SK-N-SH (cell line): ENCODE measurements at regions not wholly inside any gene's neighbourhood (a gene's known extent, or its start where the extent isn't known, plus 50 kb on each side); places are given as distances from the start of the nearest gene placed in this dataset.

Source experiments
- CTCF ChIP-seq: fragments of 200-600 bp; sonication (generic); IDR thresholded peaks from 2 replicates; pipeline ENCODE4 v1.6.1; 2017; ENCODE audit warnings: antibody characterized with exemption, mild to moderate bottlenecking, moderate library complexity
- EP300 ChIP-seq, 2 experiments: IDR thresholded peaks; 2 replicates each; pipeline versions ENCODE4 v1.4.0 to v1.6.1; 2012; ENCODE audit warnings: borderline replicate concordance in 1 of 2, low read depth in 1 of 2, low read length in 1 of 2
- TAF1 ChIP-seq: IDR thresholded peaks from 2 replicates; pipeline ENCODE4 v1.6.1; 2012; ENCODE audit warnings: low read depth, mild to moderate bottlenecking, low read length, moderate library complexity, borderline replicate concordance

DNA sequence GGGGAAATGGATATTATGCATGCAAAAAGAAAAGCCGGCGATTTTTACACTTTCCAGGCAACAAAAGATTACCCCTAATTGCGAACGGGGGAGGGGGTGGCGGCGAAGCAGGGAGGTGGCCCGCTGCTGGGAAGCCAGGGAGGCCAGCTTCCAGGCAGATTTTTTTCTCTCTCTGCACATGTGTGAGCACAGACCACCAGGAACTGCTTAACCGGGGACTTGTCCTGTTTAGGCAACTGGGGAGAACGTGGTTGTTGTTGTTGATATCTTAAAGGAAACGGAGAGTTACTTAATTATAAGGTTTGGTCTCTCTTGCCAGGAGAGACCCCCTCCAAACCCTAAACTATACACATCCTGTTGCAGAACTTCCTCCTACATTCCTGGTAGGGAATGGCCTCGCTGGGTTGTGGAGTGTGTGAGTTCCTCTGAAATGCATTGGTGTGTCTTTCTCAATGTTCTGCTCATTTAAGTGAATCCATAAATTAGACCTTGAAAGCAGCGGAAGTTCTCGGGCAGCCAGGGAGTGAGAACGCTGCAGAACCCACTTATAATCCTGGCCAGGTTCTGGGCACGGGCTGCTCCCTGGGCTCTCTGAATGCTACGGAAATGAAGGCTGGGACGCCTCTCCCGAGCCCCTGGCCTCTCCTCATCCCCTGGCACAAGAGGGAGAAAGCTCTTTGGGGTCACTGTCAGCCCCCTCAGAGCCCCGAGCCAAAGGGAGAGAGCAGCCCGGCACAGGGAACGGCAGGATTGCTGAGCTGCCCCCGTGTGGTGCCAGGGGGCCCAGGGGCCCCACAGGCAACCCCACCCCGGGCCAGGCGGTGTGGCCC, 250.0 kb downstream of the FOXD2 start:
- TF ChIP-seq EP300 (IDR thresholded peaks at IDR 0.05; ENCODE audit: borderline replicate concordance in 1 of 2, low read depth in 1 of 2, low read length in 1 of 2): no peak
- TF ChIP-seq CTCF: no peak
- TF ChIP-seq TAF1: no peak
